ENCODE measurements at regions not wholly inside any gene's neighbourhood (a gene's known extent, or its start where the extent isn't known, plus 50 kb on each side); places are given as distances from the start of the nearest gene placed in this dataset.

DNA sequence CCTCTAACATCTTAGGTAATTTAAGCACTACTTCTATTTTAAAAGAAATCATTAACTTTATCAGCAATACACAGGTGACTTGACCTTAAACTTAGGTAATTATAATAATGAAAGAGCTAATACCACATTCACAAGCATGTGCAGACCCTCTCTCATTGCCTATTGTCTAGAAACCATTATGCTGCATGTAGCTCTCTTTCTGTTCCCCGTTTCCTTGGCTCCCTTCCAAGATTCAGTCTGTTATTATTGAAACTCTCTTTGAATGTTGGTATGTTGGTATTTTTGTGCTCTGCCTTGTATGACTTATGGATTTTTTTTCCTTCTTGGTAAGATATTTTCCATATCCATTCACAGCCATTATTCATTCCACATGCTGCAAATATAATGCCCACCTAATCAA is 201.2 kb downstream of the CDCA7 start:
- H3K36me3 ChIP-seq (ENCODE audit: control insufficient read depth, insufficient read depth, low read length) = no peaks in the 10 kb centered on the region
- no peak for DNase-seq (ENCODE audit: low read depth)
- H3K27me3 ChIP-seq (ENCODE audit: control insufficient read depth, insufficient read depth, low read length) = peaks cover 10% of the 10 kb centered on the region
- TF ChIP-seq, protein P1, sequence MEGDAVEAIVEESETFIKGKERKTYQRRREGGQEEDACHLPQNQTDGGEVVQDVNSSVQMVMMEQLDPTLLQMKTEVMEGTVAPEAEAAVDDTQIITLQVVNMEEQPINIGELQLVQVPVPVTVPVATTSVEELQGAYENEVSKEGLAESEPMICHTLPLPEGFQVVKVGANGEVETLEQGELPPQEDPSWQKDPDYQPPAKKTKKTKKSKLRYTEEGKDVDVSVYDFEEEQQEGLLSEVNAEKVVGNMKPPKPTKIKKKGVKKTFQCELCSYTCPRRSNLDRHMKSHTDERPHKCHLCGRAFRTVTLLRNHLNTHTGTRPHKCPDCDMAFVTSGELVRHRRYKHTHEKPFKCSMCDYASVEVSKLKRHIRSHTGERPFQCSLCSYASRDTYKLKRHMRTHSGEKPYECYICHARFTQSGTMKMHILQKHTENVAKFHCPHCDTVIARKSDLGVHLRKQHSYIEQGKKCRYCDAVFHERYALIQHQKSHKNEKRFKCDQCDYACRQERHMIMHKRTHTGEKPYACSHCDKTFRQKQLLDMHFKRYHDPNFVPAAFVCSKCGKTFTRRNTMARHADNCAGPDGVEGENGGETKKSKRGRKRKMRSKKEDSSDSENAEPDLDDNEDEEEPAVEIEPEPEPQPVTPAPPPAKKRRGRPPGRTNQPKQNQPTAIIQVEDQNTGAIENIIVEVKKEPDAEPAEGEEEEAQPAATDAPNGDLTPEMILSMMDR (IDR thresholded peaks at IDR 0.05; ENCODE audit: insufficient read depth, low read length, severe bottlenecking) = no peak
- no peak for FAIRE-seq
- no peak overlapping the region for H3K4me3 ChIP-seq (ENCODE audit: low read depth, low read length)

DNA sequence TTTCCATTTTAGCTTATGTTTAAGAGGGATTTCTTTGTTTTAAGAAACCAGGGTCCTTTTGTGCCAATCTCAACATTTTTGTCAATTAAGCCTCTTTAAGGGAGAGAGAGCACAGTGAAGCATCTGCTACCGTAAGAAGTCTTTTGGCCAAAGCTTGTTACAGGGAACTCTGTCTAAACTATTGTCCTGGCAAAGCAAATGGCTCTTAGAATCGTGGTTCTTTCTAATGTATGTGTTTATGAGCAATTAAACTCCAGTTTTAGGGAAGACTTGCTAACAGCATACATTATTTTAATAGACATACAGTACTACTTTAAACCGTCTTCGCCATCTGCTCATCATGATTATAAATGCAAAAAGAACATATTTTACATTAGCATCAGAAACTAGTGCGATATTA is 202.1 kb downstream of the CDCA7 start:
- Histone ChIP-seq H3K36me3 (ENCODE audit: control insufficient read depth, insufficient read depth, low read length) (no peaks in the 10 kb centered on the region), H3K4me3 (ENCODE audit: low read depth, low read length) (no peak overlapping the region), H3K27me3 (ENCODE audit: control insufficient read depth, insufficient read depth, low read length) (peaks cover 10% of the 10 kb centered on the region)
- TF ChIP-seq, protein P1 (IDR thresholded peaks at IDR 0.05; ENCODE audit: insufficient read depth, low read length, severe bottlenecking) = no peak
- no peak for DNase-seq (ENCODE audit: low read depth)
- FAIRE-seq = no peak

DNA sequence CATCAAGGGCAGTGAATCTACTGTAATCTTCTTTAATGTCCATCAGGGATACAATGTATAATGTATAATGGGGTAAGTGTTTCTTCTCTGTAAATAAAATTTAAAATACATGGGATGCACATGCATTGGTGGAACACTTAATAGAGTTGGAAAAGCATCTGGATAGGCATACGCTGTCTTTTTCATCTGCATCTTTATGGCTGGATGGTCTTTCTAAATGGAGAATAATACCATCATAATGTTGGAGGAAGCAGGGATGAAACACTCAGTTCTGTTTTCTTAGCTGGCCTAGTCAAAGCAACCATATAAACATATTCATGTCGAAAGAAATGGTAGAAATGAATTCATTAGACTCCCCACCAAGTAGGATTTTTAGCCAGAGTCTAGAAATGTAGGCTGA is 202.8 kb downstream of the CDCA7 start:
- Histone ChIP-seq H3K36me3 (ENCODE audit: control insufficient read depth, insufficient read depth, low read length) (no peaks in the 10 kb centered on the region), H3K4me3 (ENCODE audit: low read depth, low read length) (no peak overlapping the region), H3K27me3 (ENCODE audit: control insufficient read depth, insufficient read depth, low read length) (peaks cover 10% of the 10 kb centered on the region)
- TF ChIP-seq, protein P1 (IDR thresholded peaks at IDR 0.05; ENCODE audit: insufficient read depth, low read length, severe bottlenecking) = no peak
- no peak for FAIRE-seq
- no peak for DNase-seq (ENCODE audit: low read depth)

DNA sequence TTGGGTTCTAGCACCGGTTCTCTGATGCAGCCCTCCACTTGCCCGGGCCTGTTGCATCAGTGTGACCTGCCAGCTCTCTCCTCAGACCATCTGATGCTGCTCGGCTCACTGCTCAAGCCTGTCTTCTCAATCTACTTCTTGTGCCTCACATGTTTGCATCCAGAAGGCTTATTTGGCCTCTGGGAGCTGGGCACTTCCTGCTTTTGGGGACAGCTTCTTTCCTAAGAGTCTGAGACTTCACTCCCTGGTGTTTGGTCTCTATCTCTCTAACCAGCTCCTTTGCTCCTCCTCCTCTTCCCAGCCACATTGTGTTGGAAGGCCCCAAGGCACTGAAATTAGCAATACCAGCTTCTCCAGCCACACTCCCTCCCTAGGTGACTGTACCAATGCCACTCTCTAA is 212.8 kb downstream of the CDCA7 start:
- TF ChIP-seq, protein P1 (IDR thresholded peaks at IDR 0.05; ENCODE audit: insufficient read depth, low read length, severe bottlenecking) = no peak
- Histone ChIP-seq H3K4me3 (ENCODE audit: low read depth, low read length) (no peak overlapping the region), H3K27me3 (ENCODE audit: control insufficient read depth, insufficient read depth, low read length) (no peaks in the 10 kb centered on the region), H3K36me3 (ENCODE audit: control insufficient read depth, insufficient read depth, low read length) (no peaks in the 10 kb centered on the region)
- DNase-seq (ENCODE audit: low read depth) (peak; percentile 28), FAIRE-seq (no peak)

DNA sequence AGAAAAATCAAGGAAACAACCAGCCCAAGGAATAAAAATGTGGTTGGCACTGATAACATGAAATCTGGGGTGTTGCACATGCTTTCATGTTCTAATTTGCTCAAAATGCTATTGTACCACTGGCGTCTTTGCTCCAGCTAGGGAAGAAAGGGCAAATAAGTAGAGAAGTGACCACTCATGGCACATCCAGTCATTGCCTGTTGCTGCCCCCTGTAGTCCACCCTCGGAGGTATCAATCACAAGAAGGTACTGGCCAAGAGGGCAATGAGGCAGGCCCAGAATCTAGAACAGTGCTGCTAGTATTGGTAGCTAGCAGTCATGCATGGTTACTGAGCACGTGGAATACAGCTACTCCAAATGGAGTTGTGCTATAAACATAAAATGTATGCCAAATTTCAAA is 213.4 kb downstream of the CDCA7 start:
- Histone ChIP-seq H3K36me3 (ENCODE audit: control insufficient read depth, insufficient read depth, low read length) (no peaks in the 10 kb centered on the region), H3K27me3 (ENCODE audit: control insufficient read depth, insufficient read depth, low read length) (no peaks in the 10 kb centered on the region), H3K4me3 (ENCODE audit: low read depth, low read length) (no peak overlapping the region)
- no peak for FAIRE-seq
- DNase-seq (ENCODE audit: low read depth) = peak; percentile 4
- TF ChIP-seq, protein P1 (IDR thresholded peaks at IDR 0.05; ENCODE audit: insufficient read depth, low read length, severe bottlenecking) = peak; percentile 23

DNA sequence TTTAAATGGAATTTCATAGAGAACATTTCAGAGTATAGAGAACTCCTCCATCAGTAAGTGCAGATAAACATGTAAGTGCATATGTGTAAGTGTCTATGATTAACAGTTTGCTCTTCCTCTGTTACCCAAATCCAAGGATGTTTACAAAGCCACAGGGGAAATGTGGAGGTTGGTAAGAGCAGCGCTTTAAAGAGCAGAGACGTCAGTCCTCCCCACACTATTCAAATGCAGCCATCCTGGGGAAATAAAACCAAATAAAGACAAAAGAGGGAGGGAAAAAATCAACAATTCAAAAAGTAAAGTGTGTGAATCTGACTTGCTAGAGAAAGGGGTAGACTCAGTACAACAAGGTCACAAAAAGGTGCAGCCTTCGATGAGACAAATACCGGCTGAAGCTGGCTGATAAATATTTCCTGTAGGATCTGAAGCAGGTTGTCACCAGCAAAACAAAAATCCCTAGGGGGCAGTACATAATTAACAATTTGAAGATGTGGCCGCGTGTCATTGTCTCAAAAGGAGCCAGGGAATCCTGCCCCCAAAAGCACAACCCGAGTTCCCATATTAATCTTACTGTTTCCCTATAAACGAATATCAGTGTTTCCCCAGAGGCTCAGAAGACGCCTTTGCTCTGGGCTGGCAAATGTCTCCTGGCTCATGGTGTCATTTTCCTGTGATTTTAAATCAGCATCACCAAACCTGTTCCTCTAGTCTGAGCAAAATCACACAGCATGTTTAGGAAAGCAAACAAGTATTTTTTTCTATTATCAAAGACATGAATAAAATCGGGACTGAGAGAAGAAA is 216.5 kb downstream of the CDCA7 start:
- peak; percentile 59 for DNase-seq (ENCODE audit: low read depth)
- Histone ChIP-seq H3K27me3 (ENCODE audit: control insufficient read depth, insufficient read depth, low read length) (no peaks in the 10 kb centered on the region), H3K4me3 (ENCODE audit: low read depth, low read length) (no peak overlapping the region), H3K36me3 (ENCODE audit: control insufficient read depth, insufficient read depth, low read length) (no peaks in the 10 kb centered on the region)
- TF ChIP-seq, protein P1 (IDR thresholded peaks at IDR 0.05; ENCODE audit: insufficient read depth, low read length, severe bottlenecking) = peak; percentile 39
- no peak for FAIRE-seq

Measured in bronchial epithelial cell (primary cell).